ENCODE measurements at regions not wholly inside any gene's neighbourhood (a gene's known extent, or its start where the extent isn't known, plus 50 kb on each side); places are given as distances from the start of the nearest gene placed in this dataset.

GRCh38 chr15:95444860-95445259 is 885.6 kb upstream of the NR2F2 start:
- in situ Hi-C loops (cut with HindIII; ENCODE audit: extremely low pct_ligation_motif_present, low pct_unique_long_range_greater_than_20kb) = no loop called here
- no peak overlapping the region for H2AFZ ChIP-seq (ENCODE audit: low read length)
- H3K9me3 ChIP-seq (ENCODE audit: low read length) = peaks cover 87% of the 10 kb centered on the region
- no peaks in the 10 kb centered on the region for H4K20me1 ChIP-seq (ENCODE audit: insufficient read depth, low read length)
- no peaks in the 10 kb centered on the region for H3K79me2 ChIP-seq (ENCODE audit: insufficient read depth, low read length)
- 5% methylated on average over 4 of the region's 4 CpGs for WGBS (ENCODE audit: low lambda C conversion rate)
- peak; percentile 81 to 92 for TF ChIP-seq MAFK (conservative IDR thresholded peaks at IDR 0.05 in 1 of 2, IDR thresholded peaks at IDR 0.05 in 1 of 2; ENCODE audit: low read length in 2 of 2)
- TF ChIP-seq MAFF (IDR thresholded peaks at IDR 0.05; ENCODE audit: low read depth, low read length) = peak; percentile 84
- TF ChIP-seq MIXL1 (CRISPR knock-in tag; IDR thresholded peaks at IDR 0.05) = no peak
- intact Hi-C loops (cut with micrococcal nuclease; ENCODE audit: unreplicated experiment) = no loop called here
- ChIA-PET CTCF (ENCODE audit: low intra/inter-chr PET ratio, low total read pairs) (no interaction called here), POLR2A (no interaction called here)
- BruUV-seq (replicated peaks) = no TSS peak
- no peaks in the 10 kb centered on the region for H3K36me3 ChIP-seq (replicated peaks in 1 of 2; ENCODE audit: control insufficient read depth in 1 of 2, insufficient read depth in 2 of 2, low read length in 2 of 2)
- no peak overlapping the region for H3K4me3 ChIP-seq (replicated peaks in 1 of 3; ENCODE audit: insufficient read depth in 1 of 3, low read depth in 2 of 3, low read length in 3 of 3)
- no peak overlapping the region for H3K27ac ChIP-seq (ENCODE audit: extremely low read length, insufficient read depth, low read length)
- H3K4me1 ChIP-seq (ENCODE audit: insufficient read depth, low read length) = no peaks in the 10 kb centered on the region
- H3K27me3 ChIP-seq (ENCODE audit: control insufficient read depth in 1 of 2, insufficient read depth in 2 of 2, low read length in 2 of 2) = no peaks in the 10 kb centered on the region
- H3K4me2 ChIP-seq (ENCODE audit: low read depth, low read length) = no peak overlapping the region
- no peak overlapping the region for H3K9ac ChIP-seq (ENCODE audit: insufficient read depth, low read depth, low read length)
- no peak for ATAC-seq
- no peak for FAIRE-seq
- no peak for DNase-seq (ENCODE audit: low spot score)

DNA sequence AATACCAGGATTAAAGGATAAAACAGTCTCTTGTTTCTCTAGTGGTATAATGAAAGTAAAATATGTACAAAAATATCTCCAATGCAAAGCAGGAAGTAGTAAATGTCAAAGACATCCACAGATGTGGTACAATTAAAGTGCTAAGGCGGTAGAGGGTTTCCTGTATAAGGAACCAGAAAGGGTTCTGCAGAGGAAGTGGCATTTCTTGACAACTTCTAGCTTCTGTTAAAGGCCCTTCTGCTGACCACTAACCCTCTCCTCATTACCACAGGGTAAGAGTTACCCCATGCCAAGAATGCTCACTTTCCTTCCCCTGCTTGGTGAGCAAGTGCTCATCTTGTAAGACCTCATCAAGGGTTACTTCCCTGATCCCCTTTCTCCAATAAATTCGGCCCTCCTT is 883.6 kb upstream of the NR2F2 start:
- ChIA-PET CTCF (ENCODE audit: low intra/inter-chr PET ratio, low total read pairs) (no interaction called here), POLR2A (no interaction called here)
- in situ Hi-C loops (cut with HindIII; ENCODE audit: extremely low pct_ligation_motif_present, low pct_unique_long_range_greater_than_20kb) (no loop called here), intact Hi-C loops (cut with micrococcal nuclease; ENCODE audit: unreplicated experiment) (no loop called here)
- no peak overlapping the region for H3K4me2 ChIP-seq (ENCODE audit: low read depth, low read length)
- no peak overlapping the region for H2AFZ ChIP-seq (ENCODE audit: low read length)
- no peak overlapping the region for H3K4me3 ChIP-seq (replicated peaks in 1 of 3; ENCODE audit: insufficient read depth in 1 of 3, low read depth in 2 of 3, low read length in 3 of 3)
- H3K79me2 ChIP-seq (ENCODE audit: insufficient read depth, low read length) = no peaks in the 10 kb centered on the region
- 3% methylated on average over 2 of the region's 2 CpGs for WGBS (ENCODE audit: low lambda C conversion rate)
- H3K36me3 ChIP-seq (replicated peaks in 1 of 2; ENCODE audit: control insufficient read depth in 1 of 2, insufficient read depth in 2 of 2, low read length in 2 of 2) = no peaks in the 10 kb centered on the region
- ATAC-seq (no peak), FAIRE-seq (no peak), DNase-seq (ENCODE audit: low spot score) (no peak)
- H3K27me3 ChIP-seq (ENCODE audit: control insufficient read depth in 1 of 2, insufficient read depth in 2 of 2, low read length in 2 of 2) = no peaks in the 10 kb centered on the region
- H3K27ac ChIP-seq (ENCODE audit: extremely low read length, insufficient read depth, low read length) = no peak overlapping the region
- no TSS peak for BruUV-seq (replicated peaks)
- H3K9ac ChIP-seq (ENCODE audit: insufficient read depth, low read depth, low read length) = no peak overlapping the region
- TF ChIP-seq AGO2 (optimal IDR thresholded peaks at IDR 0.05; ENCODE audit: low read depth, low read length) (no peak), POGK (CRISPR knock-in tag; conservative IDR thresholded peaks at IDR 0.05) (no peak), ZNF350 (CRISPR knock-in tag; IDR thresholded peaks at IDR 0.05; ENCODE audit: borderline replicate concordance, low read depth) (no peak), EED (CRISPR knock-in tag; IDR thresholded peaks at IDR 0.05) (no peak), ZBTB49 (CRISPR knock-in tag; IDR thresholded peaks at IDR 0.05; ENCODE audit: borderline replicate concordance) (no peak), SPEN (CRISPR knock-in tag; IDR thresholded peaks at IDR 0.05; ENCODE audit: low read depth) (no peak), ZBTB7B (CRISPR knock-in tag; IDR thresholded peaks at IDR 0.05) (no peak), MBD4 (IDR thresholded peaks at IDR 0.05; ENCODE audit: borderline replicate concordance, low read length) (no peak)
- H3K4me1 ChIP-seq (ENCODE audit: insufficient read depth, low read length) = no peaks in the 10 kb centered on the region
- peaks cover 87% of the 10 kb centered on the region for H3K9me3 ChIP-seq (ENCODE audit: low read length)
- H4K20me1 ChIP-seq (ENCODE audit: insufficient read depth, low read length) = no peaks in the 10 kb centered on the region
